Medulla oblongata (tissue), 1 donor: ENCODE measurements at regions not wholly inside any gene's neighbourhood (a gene's known extent, or its start where the extent isn't known, plus 50 kb on each side); places are given as distances from the start of the nearest gene placed in this dataset.
"Not testable (repeated sequence)": the region's sequence is repeated elsewhere in the genome, so short reads cannot be mapped to it uniquely, and the experiment has no call there.

ENCODE experiments used
- DNase-seq: peaks from one replicate; pipeline ENCODE4 v3.0.0-alpha.2; 2015; ENCODE audit errors: extremely low spot score

DNA sequence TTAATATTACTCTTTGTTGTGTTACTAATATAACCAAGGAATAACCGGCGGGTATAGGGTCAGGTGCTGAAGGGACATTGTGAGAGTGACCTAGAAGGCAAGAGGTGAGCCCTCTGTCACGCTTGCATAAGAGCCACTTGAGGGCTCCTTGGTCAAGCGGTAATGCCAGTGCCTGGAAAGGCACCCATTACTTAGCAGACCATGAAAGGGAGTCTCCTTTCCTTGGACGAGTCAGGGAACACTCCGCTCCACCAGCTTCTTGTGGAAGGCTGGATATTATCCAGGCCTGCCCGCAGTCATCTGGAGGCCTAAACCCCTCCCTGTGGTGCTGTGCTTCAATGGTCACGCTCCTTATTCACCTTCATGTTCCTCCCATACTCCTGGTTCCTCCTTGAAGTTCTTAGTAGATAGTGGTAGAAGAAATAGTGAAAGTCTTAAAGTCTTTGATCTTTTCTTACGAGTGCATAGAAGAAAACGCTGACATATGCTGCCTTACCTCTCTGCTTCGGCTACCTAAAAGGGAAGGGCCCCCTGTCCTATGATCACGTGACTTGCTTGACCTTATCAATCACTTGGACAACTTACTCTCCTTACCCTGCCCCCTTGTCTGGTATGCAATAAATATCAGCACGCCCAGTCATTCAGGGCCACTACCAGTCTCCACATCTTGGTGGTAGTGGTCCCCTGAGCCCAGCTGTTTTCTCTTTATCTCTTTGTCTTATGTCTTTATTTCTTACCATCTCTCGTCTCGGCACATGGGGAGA lies 59.6 kb upstream of the DMRTB1 start:
- not testable (repeated sequence) for DNase-seq

- no peak for DNase-seq
These were observed 58.2 kb upstream of the DMRTB1 start for GRCh38 chr1:53400761-53401674.

DNA sequence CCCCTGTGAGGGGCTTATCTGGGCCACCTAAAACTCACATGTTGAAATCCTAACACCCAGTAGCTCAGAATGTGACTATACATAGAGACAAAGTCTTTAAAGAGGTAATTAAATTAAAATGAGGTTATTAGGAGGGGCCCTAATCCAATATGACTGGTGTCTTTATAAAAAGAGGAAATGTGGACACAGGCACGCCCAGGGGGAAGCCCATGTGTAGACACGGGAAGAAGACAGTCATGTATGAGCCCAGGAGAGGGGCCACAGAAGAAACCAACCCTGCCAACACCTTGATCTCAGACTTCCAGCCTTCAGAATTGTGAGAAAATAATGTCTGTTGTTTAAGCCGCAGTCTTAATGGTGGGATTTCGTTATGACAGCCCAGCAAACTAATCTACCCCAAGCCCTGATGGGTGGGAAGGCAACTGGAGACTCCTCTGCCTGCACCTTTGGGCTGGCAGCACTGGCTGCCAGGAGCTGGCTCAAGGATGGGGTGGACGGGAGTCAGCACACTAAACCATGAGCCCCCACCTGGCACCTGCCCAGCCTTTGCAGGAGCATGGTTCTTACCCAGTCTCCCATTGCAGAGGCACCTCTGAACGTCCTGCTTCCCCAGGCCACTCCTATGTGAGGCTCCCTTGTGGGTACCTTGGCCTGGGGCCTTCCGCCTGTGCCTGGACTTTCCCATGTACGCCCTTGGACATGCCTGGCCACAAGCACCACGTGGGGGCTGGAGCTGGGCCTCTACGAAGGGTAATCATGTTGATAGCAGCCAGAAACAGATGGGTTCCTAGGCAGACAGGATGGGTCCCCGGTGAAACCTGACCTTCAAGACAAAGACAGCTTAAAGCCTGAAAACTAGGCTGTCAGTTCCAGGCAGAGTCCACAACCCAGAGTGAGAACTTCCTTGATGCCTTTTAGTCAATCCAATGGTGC lies 57.1 kb upstream of the DMRTB1 start:
- DNase-seq, result no peak

DNA sequence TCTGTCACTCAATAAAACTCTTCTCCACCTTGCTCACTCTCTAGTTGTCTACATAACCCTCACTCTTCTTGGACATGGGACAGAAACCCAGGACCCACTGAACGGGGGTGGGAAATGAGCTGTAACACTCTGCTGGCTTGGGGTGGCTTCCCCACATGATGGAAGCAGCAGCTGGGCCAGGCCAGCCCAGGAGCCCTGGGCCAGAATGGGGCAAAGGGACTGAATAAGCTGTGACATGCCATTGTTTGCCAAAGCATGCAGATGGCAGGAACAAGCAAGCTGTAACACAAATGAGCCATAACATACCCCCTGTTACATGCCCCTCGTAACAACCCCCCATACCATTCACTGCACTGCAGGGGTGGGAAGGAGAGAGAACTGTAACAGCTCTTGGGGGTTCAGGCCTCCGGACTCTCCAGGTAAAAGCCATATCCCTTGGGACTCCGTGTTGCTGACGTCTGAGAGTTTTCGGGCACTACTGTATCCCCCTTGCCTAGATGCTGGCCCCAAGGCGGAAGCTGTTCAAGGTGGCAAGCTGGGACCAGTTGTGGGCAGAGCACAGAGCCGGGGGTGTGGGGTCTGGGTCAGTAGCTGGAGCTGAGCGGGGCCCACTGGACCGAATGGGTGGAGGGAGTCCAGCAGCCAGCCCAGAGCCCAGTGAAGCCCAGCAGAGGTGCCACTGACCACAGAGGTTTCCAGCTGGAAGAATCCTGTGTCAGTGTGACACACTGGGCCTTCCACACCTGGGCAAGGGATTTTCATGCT lies 56.1 kb upstream of the DMRTB1 start:
- no peak for DNase-seq

GRCh38 chr1:53405737-53406136 lies 53.5 kb upstream of the DMRTB1 start:
- no peak for DNase-seq

GRCh38 chr1:53406551-53407235 lies 52.5 kb upstream of the DMRTB1 start:
- no peak for DNase-seq

DNA sequence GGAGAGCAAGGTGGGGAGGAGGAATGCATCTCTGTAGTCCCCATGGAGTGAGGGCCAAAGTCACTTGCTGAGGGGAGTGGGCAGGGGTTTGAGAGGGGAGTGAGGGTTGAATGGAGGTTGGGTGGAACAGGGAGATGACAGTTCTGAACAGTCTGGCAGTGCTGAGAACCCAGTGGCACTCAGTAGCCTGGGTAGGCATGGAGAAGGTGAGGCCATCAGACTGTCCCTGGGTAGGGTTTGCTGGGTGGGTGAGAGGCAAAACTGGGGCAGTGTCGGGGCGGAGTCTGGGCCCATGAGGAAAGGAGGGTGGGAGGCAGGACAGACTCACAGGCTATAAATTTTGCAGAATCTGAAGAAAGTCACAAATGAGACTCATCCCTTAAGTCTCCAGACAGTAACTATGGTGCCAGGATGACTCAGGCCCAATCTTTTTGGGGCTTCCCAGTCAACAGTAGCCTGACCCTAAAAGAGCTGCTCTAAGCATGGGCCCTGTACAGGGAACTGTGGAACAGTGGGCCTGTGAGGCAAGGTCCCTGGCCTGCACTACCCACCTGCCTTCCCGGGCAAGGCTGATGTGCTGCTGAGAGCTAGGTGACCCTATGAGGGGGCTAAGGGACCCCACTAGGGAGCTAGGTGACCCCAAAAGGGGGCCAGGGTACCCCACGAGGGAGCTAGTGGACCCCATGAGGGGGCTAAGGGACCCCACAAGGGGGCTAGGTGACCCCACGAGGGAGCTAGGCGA lies 51.0 kb upstream of the DMRTB1 start:
- DNase-seq, result no peak

DNA sequence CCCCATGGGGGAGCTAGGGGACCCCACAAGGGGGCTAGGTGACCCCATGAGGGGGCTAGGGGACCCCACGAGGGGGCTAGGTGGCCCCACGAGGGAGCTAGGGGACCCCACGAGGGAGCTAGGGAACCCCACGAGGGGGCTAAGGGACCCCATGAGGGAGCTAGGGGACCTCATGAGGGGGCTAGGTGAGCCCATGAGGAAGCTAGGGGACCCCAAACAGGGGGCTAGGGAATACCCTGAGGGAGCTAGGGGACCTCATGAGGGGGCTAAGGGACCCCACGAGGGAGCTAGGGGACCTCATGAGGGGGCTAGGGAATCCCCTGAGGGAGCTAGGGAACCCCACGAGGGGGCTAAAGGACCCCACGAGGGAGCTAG lies 50.5 kb upstream of the DMRTB1 start:
- DNase-seq, result no peak

DNA sequence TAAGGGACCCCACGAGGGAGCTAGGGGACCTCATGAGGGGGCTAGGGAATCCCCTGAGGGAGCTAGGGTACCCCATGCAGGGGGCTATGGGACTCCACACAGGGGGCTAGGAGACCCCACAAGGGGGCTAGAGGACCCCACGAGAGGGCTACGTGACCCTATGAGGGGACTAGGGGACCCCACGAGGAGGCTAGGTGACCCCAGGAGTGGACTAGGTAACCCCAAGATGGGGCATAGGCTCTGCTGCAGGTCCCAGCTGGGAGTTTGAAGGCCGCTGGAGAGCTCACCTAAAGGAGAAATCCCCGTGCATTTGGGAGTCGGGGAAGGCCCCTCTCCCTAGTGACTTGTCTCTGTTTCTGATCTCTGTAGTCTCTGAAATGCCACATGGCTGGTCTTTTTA lies 50.0 kb upstream of the DMRTB1 start:
- DNase-seq, result no peak
